DMS53 treated with DMSO at 0.1 percent for 48 hours (cell line): ENCODE measurements at regions not wholly inside any gene's neighbourhood (a gene's known extent, or its start where the extent isn't known, plus 50 kb on each side); places are given as distances from the start of the nearest gene placed in this dataset.

Experiments
- DNase-seq: peaks from one replicate; lab custom pipeline; 2025; ENCODE audit not compliant: unreplicated experiment; lab: John Stamatoyannopoulos, UW

DNA sequence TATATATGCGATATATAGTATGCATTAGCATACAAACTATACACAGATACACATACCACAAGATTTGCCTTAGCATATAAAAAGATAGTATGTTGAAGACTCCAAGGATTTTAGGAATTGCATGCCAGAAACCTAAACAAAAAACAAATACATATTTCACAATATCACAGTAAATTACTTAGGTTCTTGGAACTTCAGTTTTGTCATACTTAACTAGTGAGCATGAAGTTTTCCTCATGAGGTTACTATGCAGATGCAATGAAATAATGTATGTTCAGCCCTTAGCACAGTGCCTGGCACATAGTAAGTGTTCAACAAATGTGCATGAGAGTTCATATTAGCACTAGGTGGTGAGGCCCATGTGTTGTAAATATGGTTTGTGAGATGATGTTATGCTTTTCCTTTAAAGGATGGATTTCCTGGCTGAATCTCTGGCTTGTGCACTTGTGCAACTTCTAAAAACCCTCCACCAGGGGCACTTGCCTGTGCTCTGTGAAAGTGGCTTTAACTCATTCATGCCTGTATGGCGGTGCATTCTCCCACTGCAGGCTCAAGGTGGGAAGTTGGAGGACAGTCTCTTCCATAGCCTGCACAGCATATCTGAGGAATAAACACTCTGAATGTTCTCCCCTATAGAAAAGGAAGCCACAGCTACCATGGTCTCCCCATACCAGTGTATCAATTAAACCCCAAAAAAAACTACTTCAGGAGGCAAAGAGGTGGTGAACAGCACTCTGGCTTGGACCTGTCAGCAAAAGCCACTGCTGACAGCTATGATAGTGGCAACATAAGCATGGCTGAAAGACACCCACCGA, 624.1 kb upstream of the CDH4 start:
- DNase-seq, result no peak

GRCh38 chr20:60628749-60629148, 623.3 kb upstream of the CDH4 start:
- DNase-seq, result no peak

DNA sequence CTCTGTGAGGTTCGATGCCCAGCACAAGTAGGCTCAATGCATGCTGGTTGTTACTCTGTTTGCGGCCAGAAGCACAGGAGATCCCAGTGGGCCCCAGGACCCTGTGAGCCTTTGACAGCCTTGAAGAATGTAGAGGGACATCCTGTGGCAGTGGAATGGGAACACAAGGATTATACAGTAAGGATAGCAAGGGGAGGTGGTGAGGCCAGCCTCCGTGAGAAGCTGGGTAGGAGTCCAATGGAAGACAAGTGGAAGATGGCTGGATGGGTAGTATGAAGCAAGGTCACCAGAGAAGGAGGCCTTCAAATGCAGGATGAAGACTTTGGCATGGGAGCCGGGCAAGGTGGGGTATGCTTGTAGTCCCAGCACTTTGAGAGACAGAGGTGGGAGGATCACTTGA, 622.9 kb upstream of the CDH4 start:
- DNase-seq, result no peak

GRCh38 chr20:60630609-60631008, 621.5 kb upstream of the CDH4 start:
- DNase-seq, result no peak

DNA sequence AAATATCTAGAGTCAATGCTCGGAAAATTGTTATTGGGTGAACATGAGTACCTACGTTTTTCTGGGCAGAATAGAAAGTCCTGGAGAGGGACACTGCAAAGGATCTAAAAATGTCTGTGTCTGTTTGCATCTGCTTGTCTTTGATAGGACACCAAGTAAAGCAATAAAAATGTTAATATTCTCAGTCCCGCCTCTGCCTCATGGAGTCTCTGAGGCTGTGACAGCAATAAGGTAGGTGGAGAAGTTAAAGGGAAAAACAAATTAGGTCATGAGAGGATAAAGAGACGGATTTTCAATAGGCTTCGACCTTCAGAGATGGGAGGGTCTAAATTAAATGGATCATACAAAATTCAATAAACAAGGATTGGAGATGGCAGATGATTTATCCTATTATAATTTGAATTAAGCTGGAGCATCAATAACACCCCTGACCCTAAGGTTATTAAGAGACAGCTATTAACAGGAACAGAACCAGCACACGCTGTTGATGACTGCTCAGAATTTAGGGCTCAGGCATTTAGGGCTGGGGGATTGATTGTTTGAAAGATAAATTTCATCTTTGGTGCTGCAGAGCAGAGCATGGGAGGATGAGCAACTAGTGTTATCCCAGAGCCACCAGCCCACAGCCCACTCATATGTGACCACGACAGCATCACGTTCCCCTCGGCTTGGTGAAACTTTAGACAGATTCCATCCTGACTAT, 620.3 kb upstream of the CDH4 start:
- DNase-seq, result no peak

- no peak for DNase-seq
Observed at GRCh38 chr20:60632391-60633262, 619.4 kb upstream of the CDH4 start.

DNA sequence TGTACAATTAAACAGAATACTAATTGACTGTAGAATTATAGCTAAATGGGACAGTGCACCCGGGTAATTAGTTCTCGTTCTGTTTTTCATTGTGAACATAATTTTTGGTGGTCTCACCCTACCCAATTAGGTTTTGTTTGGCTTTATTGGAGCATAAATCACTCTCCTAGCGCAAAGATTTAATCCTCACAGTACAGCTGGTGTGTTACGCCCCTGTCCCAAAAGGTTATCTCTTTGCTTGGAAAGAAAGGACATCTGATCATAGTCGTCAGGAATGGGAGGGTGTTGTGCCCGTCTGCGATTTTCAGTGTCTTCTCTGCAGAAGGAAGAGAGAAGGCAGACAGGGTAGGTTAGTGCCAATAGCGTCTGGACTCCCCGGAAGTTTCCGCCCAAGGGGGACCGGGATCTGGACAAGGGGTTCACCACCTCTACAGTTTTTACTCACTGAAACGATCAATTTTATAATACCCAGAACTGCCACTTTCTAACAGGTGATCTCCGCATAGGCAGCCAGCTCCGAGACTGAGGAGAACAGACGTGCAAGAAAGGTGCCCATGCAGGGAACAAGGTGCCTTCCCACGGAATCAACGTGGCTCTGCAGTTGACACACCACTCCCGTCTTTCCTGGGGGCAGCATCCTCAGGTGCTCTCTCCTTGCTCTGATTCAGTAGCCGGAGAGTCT, 617.4 kb upstream of the CDH4 start:
- no peak for DNase-seq

DNA sequence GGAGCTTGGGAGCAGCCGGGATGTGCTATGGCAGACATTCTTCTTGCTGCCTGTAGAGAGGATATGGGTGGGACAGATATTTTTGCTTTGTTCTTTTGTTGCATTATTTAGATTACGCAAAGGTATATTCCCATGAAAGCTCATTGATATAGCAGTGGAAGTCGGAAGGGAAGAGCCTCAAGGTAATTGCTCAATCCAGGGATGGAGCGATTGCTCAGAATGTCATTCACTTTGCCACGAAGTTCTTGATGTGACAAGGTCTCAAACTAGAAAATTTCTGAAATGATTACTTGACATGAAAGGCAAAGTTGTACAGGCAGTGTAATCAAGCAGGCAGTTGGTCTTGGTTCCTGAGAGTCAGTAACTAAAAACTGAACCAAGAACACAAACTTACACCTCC, 615.6 kb upstream of the CDH4 start:
- DNase-seq, result no peak

- no peak for DNase-seq
Observed at GRCh38 chr20:60637801-60638200, 614.3 kb upstream of the CDH4 start.

- DNase-seq, result no peak
Observed at GRCh38 chr20:60638430-60639098, 613.5 kb upstream of the CDH4 start.

- DNase-seq, result no peak
Observed at GRCh38 chr20:60641879-60642447, 610.1 kb upstream of the CDH4 start.

GRCh38 chr20:60642541-60642940, 609.5 kb upstream of the CDH4 start:
- DNase-seq, result no peak

DNA sequence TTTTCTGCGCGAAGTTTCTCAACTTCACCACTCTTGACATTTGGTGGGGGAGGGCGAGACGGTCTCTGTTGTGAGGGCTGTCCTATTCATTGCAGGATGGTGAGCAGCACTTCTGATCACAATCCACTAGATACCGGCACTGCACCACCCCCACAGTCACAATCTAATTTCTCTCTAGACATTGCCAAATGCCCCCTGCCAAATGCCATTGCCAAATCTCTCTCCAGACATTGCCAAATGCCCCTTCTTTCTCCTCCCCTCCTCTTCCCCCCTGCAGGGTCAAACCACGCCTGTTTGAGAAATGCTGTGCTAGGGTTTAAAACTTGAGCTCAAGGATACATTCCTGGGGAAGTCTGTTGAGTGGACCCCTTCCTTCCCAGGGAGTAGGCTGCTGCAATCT, 603.5 kb upstream of the CDH4 start:
- no peak for DNase-seq

DNA sequence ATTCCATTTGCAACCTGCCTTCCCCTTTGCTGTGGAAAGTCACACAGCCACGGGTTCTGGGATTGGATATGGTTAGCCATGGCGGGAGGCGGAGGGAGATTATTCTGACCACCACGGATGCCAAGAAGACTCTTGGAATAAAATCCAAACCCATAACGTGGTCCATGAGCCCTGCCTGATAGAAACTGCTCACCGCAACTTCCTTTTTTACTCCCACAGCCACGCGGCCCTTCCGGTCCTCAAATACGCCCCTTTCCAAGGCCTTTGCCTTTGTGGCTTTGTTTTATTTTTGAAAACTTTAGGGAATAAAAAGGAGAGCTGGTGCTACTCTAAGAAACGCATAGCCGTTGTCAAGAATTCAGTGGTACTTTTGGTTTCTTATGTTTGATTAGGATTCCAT, 602.5 kb upstream of the CDH4 start:
- DNase-seq, result no peak

GRCh38 chr20:60650087-60650486, 602.0 kb upstream of the CDH4 start:
- DNase-seq, result no peak

DNA sequence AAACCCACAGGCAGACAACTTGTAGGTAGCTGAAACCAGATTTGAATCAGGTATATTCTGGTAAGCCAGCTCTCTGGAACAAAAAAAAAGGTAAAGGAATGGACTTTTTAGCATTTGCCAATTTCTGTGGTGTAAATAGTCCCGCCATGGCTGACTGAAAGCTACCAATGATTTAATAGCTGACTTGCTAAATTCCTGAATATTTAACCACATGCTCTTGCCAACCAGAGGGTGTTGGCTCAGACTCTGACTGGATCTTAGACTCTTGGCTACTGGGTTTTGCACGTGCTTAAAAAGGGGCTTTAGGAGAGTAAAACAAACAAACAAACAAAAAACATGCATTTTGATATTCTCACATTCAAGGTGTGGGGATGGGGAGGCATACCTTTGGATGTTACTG, 600.0 kb upstream of the CDH4 start:
- no peak for DNase-seq

GRCh38 chr20:60652615-60653014, 599.4 kb upstream of the CDH4 start:
- DNase-seq, result no peak

DNA sequence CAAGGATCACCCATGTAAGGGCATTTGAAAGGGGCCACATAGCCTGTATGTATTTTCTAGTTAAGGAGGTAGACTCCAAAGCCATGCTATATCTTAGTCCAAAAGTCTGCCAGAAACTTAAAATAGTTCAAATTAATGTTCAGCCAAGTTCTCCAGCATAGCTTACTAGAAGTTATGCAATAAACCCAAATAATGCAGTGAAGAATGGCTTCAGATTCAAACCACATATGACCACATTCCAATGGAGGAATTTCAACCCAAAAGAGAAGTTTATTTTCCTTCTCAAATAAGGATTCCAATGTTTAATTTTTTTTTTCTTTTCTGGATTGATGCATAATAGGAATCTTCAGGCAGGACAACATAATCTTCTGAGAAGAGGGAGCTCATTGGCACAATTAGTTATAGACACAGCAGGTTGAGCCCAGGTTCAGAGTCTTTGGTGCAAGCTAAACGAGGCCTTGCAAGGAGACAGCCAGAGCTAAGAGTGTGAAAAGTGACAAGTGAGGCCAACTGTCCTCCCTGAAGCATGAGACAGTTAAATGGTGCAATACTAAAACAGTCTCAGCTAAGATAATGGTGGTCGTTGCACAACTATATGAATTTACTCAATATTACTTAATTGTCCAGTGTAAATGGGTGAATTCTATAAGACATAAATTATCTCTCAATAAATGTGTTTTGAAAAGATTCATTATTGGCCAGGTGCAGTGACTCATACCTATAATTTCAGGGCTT, 598.8 kb upstream of the CDH4 start:
- DNase-seq, result no peak

- DNase-seq, result no peak
Observed at GRCh38 chr20:60658681-60659080, 593.4 kb upstream of the CDH4 start.

DNA sequence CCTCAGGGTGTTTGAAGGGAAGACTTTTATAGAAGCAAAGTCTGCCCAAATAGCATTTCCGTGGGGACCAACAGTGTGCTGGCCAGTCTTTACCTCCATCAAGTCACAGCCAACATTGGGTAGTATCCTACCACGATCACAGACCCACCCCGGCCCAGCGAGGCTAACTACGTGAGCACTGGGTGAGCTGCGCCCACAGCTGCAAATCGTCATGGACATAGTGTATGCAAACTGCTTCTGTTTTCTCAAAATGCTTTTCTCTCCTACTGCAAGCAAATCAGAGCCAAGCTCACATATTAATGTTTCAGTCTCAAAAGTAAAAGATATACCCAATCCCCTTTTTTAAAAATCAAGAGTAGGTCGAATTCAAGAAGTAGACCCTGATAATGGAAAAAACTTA, 592.8 kb upstream of the CDH4 start:
- DNase-seq, result no peak
